SU-DHL-6 (cell line): ENCODE measurements at regions not wholly inside any gene's neighbourhood (a gene's known extent, or its start where the extent isn't known, plus 50 kb on each side); places are given as distances from the start of the nearest gene placed in this dataset.
"Not testable (repeated sequence)": the region's sequence is repeated elsewhere in the genome, so short reads cannot be mapped to it uniquely, and the experiment has no call there.

Source experiments
- H2AFZ ChIP-seq: fragments of 200-600 bp; sonication (generic); 2 replicates; pipeline ENCODE4 v1.6.1; 2014; ENCODE audit warnings: low read depth, mild to moderate bottlenecking, moderate library complexity, mixed read lengths, antibody characterized with exemption, low read length; ENCODE audit not compliant: severe bottlenecking
- H3F3A ChIP-seq: fragments of 200-600 bp; shearing (Covaris generic); 2 replicates; pipeline ENCODE4 v1.6.0; 2016; ENCODE audit warnings: antibody characterized with exemption, mild to moderate bottlenecking; ENCODE audit not compliant: insufficient read depth
- H3K27ac ChIP-seq: fragments of 200-600 bp; sonication (generic); 2 replicates; pipeline ENCODE4 v1.5.1; 2016; ENCODE audit warnings: low read depth, mild to moderate bottlenecking, low read length, moderate library complexity, mixed read lengths
- H3K27me3 ChIP-seq: fragments of 200-600 bp; sonication (generic), shearing (Covaris generic); 2 replicates; pipeline ENCODE4 v1.6.0; 2014; ENCODE audit warnings: mild to moderate bottlenecking, low read length
- H3K36me3 ChIP-seq: fragments of 200-600 bp; sonication (generic); 2 replicates; pipeline ENCODE4 v1.6.1; 2014; ENCODE audit warnings: mild to moderate bottlenecking, low read length, mixed read lengths
- H3K4me2 ChIP-seq: fragments of 300-600, 200-600 bp; shearing (Covaris generic), sonication (generic); 2 replicates; pipeline ENCODE4 v1.6.0; 2014; ENCODE audit warnings: low read length, low read depth, mild to moderate bottlenecking; ENCODE audit not compliant: poor library complexity, severe bottlenecking
- H3K4me3 ChIP-seq: fragments of 200-600 bp; sonication (generic); 2 replicates; pipeline ENCODE4 v1.5.1; 2014; ENCODE audit warnings: antibody characterized with exemption, low read length, mild to moderate bottlenecking, mixed read lengths; ENCODE audit not compliant: insufficient read depth, poor library complexity, severe bottlenecking
- H3K79me2 ChIP-seq: fragments of 200-600 bp; sonication (generic); 2 replicates; pipeline ENCODE4 v1.6.1; 2014; ENCODE audit warnings: mild to moderate bottlenecking, low read length, moderate library complexity; ENCODE audit not compliant: insufficient read depth
- H3K9ac ChIP-seq: fragments of 200-600 bp; sonication (generic); 2 replicates; pipeline ENCODE4 v1.7.0; 2014; ENCODE audit warnings: mild to moderate bottlenecking, low read length
- H3K9me2 ChIP-seq: fragments of 200-600 bp; sonication (generic); replicated peaks from 2 replicates; pipeline ENCODE4 v1.6.1; 2014; ENCODE audit warnings: low read length; ENCODE audit not compliant: insufficient read depth
- H3K9me3 ChIP-seq: fragments of 200-600 bp; sonication (generic); 2 replicates; pipeline ENCODE4 v1.6.1; 2014; ENCODE audit warnings: low read length, mixed read lengths; ENCODE audit not compliant: insufficient read depth
- H4K20me1 ChIP-seq: fragments of 200-600 bp; sonication (generic); 2 replicates; pipeline ENCODE4 v1.6.1; 2014; ENCODE audit warnings: low read depth, mild to moderate bottlenecking, antibody characterized with exemption, low read length, moderate library complexity, mixed read lengths
- EZH2phosphoT487 ChIP-seq: fragments of 200-600 bp; sonication (generic), shearing (Covaris generic); conservative IDR thresholded peaks from 2 replicates; pipeline ENCODE4 v1.6.1; 2018; ENCODE audit warnings: mild to moderate bottlenecking, antibody characterized with exemption, low read length, moderate library complexity, mixed read lengths
- TF ChIP-seq, protein P1 (sequence below): fragments of 200-600 bp; sonication (generic); IDR thresholded peaks from one replicate; pipeline ENCODE4 v1.5.1; 2017; ENCODE audit warnings: antibody characterized with exemption, mild to moderate bottlenecking, low read length, moderate library complexity; ENCODE audit not compliant: insufficient read depth, poor library complexity, severe bottlenecking

DNA sequence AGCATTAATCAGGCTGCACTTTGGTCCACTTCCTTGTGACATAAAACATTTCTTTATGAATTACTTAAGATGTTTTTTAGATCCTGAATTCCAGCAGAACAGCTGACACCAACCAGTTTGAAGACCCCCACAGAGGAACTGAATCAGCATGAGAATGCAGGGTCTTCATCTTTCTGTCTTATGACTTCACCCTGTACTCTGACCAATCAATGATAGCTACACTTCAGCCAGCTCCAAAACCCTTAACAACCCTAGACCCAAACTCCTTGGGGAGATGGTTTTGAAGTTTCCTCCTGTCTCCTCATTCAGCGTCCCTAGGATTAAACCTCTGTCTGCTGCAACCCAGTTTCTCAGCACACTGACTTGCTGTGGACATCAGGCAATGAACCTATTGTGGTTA, 175.0 kb downstream of the CTH start:
- no peak for TF ChIP-seq EZH2phosphoT487
- TF ChIP-seq, protein P1, sequence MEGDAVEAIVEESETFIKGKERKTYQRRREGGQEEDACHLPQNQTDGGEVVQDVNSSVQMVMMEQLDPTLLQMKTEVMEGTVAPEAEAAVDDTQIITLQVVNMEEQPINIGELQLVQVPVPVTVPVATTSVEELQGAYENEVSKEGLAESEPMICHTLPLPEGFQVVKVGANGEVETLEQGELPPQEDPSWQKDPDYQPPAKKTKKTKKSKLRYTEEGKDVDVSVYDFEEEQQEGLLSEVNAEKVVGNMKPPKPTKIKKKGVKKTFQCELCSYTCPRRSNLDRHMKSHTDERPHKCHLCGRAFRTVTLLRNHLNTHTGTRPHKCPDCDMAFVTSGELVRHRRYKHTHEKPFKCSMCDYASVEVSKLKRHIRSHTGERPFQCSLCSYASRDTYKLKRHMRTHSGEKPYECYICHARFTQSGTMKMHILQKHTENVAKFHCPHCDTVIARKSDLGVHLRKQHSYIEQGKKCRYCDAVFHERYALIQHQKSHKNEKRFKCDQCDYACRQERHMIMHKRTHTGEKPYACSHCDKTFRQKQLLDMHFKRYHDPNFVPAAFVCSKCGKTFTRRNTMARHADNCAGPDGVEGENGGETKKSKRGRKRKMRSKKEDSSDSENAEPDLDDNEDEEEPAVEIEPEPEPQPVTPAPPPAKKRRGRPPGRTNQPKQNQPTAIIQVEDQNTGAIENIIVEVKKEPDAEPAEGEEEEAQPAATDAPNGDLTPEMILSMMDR: no peak

DNA sequence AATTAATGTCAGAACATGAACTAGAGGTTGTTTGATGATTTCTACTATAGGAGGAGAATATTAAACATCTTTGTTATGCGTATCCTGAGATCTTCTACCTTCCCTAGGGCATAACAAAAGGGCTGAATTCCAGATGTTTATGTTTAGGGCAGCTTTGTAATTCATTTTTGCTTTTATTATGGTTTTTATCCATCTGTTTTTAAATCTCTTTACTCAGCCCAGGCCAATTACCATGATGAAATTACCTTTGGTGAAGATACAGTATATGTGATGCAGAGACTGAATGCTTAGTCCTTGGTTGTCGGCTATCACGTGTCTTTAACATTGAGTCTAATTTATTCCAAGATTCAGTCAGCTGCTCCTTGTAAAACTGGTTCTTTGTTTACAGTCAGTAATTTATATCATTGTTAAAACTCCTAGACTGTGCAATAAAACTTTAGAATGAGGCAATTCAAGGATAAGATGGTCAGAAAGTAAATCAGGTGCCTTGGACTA, 176.9 kb downstream of the CTH start:
- Histone ChIP-seq H3K27ac (no peak overlapping the region), H2AFZ (no peak overlapping the region), H3K27me3 (no peaks in the 10 kb centered on the region), H3K36me3 (no peaks in the 10 kb centered on the region), H3K4me2 (no peak overlapping the region), H4K20me1 (no peaks in the 10 kb centered on the region), H3K9ac (no peak overlapping the region), H3K9me3 (no peaks in the 10 kb centered on the region), H3K4me3 (no peak overlapping the region), H3F3A (no peaks in the 10 kb centered on the region), H3K79me2 (no peaks in the 10 kb centered on the region), H3K9me2 (no peaks in the 10 kb centered on the region)
- TF ChIP-seq, protein P1: no peak
- TF ChIP-seq EZH2phosphoT487: no peak

More for the DNA sequence above, 175.0 kb downstream of the CTH start:
- Histone ChIP-seq H3K9me3 (no peaks in the 10 kb centered on the region), H3K27me3 (no peaks in the 10 kb centered on the region), H3K79me2 (no peaks in the 10 kb centered on the region), H3F3A (no peaks in the 10 kb centered on the region), H3K36me3 (no peaks in the 10 kb centered on the region), H4K20me1 (no peaks in the 10 kb centered on the region), H3K4me3 (no peak overlapping the region), H2AFZ (no peak overlapping the region), H3K9ac (no peak overlapping the region), H3K9me2 (no peaks in the 10 kb centered on the region), H3K4me2 (no peak overlapping the region), H3K27ac (no peak overlapping the region)

- not testable (repeated sequence) for H3F3A ChIP-seq, H3K36me3 ChIP-seq, H2AFZ ChIP-seq, H3K79me2 ChIP-seq, H3K4me3 ChIP-seq, H3K9me3 ChIP-seq, H3K27me3 ChIP-seq, H3K4me2 ChIP-seq, H4K20me1 ChIP-seq, H3K9ac ChIP-seq, H3K9me2 ChIP-seq, H3K27ac ChIP-seq
Measured at GRCh38 chr1:70593551-70593950, 182.5 kb downstream of the CTH start.

- TF ChIP-seq, protein P1: no peak
- no peak for TF ChIP-seq EZH2phosphoT487
- no peaks in the 10 kb centered on the region for H3K9me3 ChIP-seq
- H3K4me2 ChIP-seq: no peak overlapping the region
- no peak overlapping the region for H2AFZ ChIP-seq
- no peaks in the 10 kb centered on the region for H4K20me1 ChIP-seq
- no peaks in the 10 kb centered on the region for H3F3A ChIP-seq
- no peak overlapping the region for H3K27ac ChIP-seq
- H3K36me3 ChIP-seq: no peaks in the 10 kb centered on the region
- no peaks in the 10 kb centered on the region for H3K27me3 ChIP-seq
- no peak overlapping the region for H3K9ac ChIP-seq
- no peaks in the 10 kb centered on the region for H3K9me2 ChIP-seq
- no peak overlapping the region for H3K4me3 ChIP-seq
- H3K79me2 ChIP-seq: no peaks in the 10 kb centered on the region
Measured at GRCh38 chr1:70608815-70609214, 197.7 kb downstream of the CTH start.

GRCh38 chr1:70610164-70610563, 199.1 kb downstream of the CTH start:
- H3K27me3 ChIP-seq, H3F3A ChIP-seq, H3K36me3 ChIP-seq, H3K79me2 ChIP-seq, H3K9me2 ChIP-seq, H3K9me3 ChIP-seq, H2AFZ ChIP-seq, H3K4me2 ChIP-seq, H4K20me1 ChIP-seq, H3K27ac ChIP-seq, H3K4me3 ChIP-seq, H3K9ac ChIP-seq: not testable (repeated sequence)
